GM21619 (cell line): ENCODE measurements at regions not wholly inside any gene's neighbourhood (a gene's known extent, or its start where the extent isn't known, plus 50 kb on each side); places are given as distances from the start of the nearest gene placed in this dataset.
"Not testable (repeated sequence)": the region's sequence is repeated elsewhere in the genome, so short reads cannot be mapped to it uniquely, and the experiment has no call there.

Experiments used
- ATAC-seq: cut with Tn5 transposase; IDR thresholded peaks from one replicate; pipeline ENCODE4 v1.9.1; 2021; ENCODE audit not compliant: unreplicated experiment

DNA sequence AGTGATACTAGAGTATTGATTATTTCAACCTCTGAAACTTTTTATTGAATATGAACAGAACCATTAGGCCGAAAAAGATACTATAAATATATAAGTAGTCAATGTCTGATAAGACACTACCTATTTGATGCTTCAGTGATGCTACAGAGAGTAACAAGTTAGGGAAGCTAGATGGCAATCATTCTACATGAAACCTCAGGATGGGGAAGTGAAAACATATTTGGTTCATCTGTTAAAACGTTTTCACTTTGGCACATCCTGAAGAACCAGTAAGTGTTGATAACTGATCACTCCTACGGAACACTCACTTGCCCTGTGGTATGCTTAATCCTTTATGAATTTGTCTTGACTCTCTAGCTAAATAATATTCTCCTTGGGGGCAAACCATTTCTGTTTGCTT, 1064.9 kb downstream of the NXPH1 start:
- no peak for ATAC-seq

DNA sequence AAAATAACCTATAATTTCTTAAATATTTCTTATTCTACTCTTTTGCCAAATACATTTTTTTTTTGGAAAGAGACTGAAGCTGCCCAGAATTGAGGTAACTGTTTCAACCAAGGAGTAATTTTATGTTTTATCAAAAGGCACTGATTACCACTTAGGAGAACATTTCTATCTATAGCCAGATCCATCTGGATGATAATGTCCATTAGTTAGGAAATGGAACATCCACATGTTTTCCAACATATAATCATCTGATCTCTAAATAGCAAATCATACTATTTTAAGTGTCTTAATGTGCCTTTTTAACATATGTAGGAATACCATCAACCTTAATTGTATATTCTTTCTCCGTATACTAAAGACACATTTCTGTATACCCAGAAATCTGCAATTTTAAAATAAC, 1068.9 kb downstream of the NXPH1 start:
- ATAC-seq = no peak

DNA sequence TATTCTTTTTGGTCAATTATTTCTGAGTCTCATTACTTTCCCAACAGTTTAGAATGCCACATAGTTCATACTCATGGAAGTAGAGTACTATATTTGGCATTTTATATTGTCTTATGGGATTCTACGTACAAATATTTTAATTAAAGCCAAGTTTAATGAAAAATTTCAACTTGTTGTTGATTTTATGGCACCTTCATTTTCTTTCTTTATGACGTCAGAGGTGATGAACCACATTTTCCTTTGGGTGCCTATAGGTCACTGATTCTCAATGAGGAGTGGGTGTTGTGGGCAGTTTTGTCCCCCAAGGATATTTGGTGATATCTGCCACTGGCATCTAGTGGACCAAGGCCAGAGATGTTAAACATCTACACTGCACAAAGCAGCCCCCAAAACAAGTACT, 1071.3 kb downstream of the NXPH1 start:
- ATAC-seq = no peak

DNA sequence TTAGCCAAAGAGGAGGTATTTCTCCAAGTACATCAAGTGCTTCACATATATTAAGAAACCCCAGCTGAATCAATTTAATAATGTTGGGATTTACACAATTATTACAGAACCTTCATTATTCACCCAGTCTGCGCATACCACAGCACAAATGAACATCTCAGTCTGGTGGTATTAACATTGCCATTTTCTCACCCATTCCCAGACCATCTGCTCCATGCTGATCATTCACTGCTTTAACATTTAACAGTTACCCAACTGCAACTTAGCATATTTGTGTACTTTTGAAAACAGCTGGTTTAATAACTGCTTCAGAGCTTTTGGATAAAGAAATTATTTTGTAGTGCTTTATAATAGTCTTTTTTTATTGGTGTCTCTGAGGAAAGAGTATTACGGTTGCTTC, 1072.1 kb downstream of the NXPH1 start:
- ATAC-seq = no peak

DNA sequence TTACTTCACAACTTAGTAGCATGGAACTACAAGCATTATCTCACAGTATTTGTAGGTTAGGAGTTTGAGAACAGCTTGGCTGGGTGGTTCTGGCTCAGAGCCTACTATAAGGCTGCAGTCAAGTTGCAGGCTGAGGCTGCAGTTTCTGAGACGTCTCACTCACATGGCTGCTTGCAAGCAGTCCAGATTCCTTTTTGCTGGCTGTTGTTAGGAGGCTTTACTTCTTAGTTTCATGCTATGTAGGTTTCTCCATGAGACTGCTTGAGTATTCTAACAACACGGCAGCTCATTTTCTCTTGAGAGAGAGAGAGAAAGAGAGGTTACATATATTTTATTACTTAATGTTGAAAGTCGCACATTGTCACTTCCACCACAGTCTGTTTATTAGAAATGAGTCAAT, 1073.9 kb downstream of the NXPH1 start:
- no peak for ATAC-seq

DNA sequence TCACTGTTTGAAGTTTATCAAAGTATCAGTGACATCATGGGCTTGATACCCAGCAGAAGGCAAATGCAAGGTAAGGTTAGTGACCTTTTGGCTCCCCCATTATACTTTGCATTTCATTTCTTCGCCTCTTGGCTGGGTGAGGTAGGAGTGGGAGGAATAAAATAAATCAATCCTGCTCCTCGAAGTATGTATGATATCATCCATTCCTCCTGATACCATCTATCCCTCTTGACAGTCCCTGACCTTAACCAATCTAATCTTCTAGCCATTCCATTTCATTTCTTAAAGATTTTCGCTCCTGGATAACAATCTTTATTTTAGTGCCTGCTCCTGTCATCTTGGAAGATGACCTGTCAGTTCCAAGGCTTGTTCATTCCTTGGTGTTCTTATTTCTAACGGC, 1083.3 kb downstream of the NXPH1 start:
- ATAC-seq = no peak

DNA sequence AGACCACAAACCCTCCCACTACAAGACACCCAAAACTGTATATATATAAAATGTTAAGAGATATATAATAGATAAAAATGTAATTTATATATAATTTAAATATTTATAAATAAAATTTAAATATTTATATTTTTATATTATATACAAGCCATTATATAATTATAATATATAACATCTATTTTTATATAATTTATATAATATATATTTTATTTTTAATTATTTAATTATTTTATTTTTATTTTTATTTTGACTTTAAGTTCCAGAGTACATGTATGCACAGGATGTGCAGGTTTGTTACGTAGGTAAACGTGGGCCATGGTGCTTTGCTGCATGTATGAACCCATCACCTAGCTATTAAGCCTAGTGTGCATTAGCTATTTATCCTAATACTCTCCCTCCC, 1090.2 kb downstream of the NXPH1 start:
- no peak for ATAC-seq

DNA sequence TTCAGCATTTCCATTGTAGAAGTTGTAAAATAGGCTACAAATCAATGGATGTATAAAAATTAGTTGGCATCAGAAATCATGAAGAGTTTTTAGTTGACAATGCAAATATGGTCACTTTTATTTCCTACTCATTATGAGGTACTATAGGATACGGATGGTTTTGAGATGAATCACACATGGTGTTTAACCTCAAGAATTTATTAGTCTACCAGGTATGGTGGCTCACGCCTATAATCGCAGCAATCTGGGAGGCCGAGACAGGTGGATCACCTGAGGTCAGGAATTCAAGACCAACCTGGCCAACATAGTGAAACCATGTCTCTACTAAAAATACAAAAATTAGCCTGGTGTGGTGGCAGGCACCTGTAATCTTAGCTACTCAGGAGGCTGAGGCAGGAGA, 1119.0 kb downstream of the NXPH1 start:
- ATAC-seq = not testable (repeated sequence)

DNA sequence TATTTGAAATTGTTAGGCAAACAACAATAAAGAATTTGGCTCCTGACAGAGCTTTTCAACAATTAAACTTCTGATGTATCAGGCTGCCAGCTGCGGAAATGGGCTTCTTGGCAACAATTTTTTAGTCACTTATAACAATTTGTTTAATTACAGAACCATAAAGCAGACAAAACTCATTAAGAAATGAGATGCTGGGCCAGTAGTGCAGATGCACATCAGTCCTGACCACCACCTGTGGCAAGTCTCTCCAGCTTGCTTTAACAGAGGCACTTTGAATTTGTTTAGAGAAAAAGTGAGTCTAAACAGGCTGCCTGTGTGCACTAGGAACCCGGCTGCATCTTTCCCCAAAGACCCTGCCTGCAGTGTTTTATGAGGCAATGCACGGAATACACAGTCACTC, 1124.4 kb downstream of the NXPH1 start:
- no peak for ATAC-seq

DNA sequence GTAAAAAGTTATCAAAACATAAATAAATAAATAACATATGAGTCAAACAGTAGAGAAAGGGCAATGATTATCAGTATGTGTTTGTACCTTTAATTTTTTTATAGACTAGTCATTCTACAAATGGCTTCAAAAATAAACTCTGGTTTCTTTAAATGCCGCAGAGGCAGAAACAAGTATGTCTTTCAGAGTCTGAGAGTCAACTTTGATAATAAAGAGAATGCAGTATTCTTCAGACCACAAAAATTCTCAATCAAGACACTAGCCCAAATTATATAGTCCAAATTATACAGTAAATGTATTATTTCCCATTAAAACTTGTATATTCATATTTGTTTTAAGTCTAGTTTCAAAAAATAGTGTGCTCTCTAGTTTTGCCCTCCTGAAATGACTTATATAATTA, 1142.3 kb downstream of the NXPH1 start:
- no peak for ATAC-seq

DNA sequence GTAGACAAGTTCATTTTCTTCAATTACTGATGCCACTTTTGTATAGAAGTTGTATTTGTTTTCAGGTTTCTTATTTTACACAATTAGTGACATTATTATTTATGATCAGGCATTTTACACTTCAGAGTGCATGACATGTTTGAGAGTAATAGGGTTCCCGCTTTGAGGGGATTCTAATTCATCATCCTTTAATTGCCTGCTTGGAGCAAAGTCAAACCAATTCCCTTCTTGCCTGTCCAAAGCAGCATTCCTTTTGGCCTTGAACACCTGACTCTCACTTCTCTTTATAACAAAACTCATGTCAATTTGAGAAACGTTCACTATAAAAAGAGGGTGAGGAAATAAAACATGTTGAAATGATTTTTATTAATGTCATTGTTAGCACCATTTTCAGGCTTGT, 1149.4 kb downstream of the NXPH1 start:
- ATAC-seq = no peak

DNA sequence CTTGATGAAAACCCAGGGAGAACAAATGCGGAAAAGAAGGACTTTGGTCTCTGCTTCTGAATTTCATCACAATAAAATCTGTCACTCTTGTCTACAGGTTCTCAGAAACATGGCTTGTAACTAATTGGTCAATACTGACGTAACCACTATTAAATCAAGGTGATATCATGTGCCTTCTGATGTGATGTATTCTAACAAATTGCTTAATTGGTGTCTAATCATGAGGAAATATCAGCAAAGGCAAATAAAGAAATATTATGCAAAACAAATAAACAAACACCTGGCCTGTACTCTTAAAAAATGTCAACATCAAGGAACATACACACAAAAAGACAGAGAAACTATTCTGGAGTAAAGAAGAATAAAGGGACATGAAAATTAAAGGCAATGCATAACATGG, 1165.0 kb downstream of the NXPH1 start:
- ATAC-seq = no peak

DNA sequence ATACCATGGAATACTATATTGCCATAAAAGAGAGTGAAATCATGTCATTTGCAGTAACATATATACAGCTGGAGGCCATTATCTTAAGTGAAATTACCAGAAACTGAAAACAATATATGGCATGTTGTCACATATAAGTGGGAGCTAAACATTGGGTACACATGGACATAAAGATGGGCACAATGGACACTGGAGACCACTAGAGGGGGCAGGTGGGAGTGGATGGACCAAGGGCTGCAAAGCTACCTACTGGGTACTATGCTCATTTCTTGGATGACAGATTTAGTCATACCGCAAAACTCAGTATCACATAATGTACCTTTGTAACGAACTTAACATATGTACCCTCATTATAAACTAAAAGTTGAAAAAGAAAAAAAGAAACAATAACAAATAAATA, 1167.6 kb downstream of the NXPH1 start:
- ATAC-seq = no peak

DNA sequence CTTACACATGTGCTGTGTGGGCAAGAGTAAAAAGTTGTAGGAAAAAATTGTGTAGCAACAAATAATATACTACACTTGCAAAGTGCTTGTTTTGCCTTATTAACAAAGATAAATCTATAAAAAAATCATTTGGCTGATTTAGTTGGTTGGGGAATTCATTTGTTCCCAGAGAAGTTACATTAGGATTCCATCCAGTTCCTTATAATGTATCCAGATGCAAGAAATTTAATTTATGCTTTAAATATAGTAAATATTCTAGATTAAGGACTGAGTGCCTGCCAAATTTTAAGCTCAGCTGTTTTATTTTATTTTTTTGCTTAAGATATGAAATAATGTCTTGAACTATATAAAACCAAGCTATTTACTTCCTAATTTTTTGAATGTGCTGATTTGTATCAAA, 1169.9 kb downstream of the NXPH1 start:
- ATAC-seq = no peak

DNA sequence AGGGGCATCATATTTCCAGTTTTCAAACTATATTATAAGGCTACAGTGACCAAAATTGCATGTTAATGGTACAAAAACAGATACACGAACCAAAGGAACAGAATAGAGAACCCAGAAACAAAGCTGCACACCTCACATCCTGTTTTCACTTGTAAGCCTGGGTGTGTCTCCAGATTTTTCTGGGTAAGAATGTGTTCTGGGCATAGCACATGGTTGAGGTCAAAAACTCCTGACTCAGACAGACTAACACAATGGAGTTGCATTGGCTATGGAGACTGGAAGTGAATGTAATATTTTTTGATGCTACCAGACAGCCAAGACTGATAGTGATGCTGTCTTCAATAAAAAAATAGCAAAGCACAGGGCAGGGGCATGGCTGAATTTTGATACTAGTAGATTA, 1175.2 kb downstream of the NXPH1 start:
- ATAC-seq = no peak

DNA sequence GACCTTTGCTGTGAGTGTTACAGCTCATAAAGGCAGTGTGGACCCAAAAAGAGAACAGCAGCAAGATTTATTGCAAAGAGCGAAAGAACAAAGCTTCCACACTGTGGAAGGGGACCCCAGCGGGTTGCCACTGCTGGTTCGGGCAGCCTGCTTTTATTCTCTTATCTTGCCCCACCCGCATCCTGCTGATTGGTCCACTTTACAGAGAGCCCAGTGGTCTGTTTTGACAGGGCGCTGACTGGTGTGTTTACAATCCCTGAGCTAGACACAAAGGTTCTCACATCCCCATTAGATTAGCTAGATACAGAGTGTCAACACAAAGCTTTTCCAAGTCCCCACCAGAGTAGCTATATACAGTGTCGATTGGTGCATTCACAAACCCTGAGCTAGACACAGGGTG, 1187.5 kb downstream of the NXPH1 start:
- not testable (repeated sequence) for ATAC-seq

DNA sequence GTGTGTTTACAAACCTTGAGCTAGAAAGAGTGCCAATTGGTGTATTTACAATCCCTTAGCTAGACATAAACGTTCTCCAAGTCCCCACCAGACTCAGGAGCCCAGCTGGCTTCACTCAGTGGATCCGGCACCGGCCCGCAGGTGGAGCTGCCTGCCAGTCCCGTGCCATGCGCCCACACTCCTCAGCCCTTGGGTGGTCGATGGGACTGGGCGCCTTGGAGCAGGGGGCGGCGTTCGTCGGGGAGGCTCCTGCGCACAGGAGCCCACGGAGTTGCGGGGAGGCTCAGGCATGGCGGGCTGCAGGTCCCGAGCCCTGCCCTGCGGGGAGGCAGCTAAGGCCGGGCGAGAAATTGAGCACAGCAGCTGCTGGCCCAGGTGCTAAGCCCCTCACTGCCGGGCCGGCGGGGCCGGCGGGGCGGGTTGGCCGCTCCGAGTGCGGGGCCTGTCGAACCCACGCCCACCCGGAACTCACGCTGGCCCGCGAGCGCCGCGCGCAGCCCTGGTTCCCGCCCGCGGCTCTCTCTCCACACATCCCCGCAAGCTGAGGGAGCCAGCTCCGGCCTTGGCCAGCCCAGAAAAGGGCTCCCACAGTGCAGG, 1188.0 kb downstream of the NXPH1 start:
- ATAC-seq = not testable (repeated sequence)

DNA sequence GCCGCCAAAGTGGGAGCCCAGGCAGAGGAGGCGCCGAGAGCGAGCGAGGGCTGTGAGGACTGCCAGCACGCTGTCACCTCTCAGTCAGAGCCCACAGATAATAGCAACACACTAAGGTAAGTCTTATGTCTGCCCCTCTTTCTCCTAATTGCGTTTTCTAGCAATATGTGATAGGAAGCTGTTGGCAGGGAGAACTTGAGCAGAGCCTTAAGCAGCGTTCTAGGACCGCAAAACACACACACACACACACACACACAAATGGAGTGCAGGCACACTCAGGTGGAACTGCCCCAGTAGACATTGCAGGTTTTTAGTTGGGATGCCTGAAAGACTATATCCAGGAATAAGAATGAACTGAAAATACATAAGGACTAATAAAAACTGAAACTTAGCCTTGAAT, 1188.5 kb downstream of the NXPH1 start:
- ATAC-seq = no peak

DNA sequence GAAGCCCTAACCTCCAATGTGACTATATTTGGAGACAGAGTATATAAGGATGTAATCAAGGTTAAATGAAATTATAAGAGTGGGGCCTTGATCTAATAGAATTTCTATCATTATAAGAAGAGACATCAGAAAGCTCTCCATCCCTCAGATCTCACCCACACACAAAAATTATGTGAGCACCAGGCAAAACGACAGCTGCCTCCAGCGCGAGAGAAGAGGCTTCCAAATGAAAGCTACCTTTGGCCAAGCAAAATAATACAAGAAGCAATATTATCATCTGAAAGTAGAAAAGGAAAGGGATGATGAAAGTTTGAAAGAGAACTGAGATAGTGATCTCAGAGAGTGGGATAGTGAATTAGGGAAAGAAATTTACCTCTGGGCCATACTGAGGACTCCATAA, 1192.5 kb downstream of the NXPH1 start:
- ATAC-seq = no peak

DNA sequence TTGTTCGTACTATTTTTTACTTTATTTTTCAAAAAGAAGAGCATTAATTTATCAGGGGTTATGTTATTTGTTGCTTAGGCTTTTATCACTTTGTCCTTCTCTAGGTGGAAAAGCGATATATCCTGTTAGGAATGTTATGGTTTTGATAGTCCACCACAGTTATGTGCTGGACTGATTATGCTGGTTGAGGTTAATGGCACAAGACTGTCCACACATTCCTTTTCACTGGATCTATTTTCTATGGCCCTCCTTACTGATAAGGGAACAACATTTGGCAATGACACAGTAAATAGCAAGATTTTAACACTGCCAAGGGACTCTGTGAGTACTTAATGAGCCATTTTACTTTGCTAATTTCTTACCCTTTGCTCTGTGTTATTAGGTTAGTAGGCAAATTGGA, 1212.3 kb downstream of the NXPH1 start:
- no peak for ATAC-seq

DNA sequence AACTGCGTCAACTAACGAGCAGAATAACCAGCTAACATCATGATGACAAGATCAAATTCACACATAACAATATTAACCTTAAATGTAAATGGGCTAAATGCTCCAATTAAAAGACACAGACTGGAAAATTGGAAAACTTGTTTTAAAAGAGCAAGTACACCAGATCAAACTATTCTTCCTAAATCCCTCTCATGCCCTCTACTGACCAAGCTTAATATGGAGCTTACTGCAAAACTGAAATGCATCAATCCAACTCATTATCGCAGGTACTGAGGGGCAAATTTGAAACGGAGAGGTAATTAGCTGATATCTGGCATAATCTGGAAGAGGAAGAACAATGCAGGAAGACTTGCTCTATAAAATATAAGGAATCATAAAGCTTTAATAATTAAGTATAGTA, 1223.8 kb downstream of the NXPH1 start:
- ATAC-seq = no peak

DNA sequence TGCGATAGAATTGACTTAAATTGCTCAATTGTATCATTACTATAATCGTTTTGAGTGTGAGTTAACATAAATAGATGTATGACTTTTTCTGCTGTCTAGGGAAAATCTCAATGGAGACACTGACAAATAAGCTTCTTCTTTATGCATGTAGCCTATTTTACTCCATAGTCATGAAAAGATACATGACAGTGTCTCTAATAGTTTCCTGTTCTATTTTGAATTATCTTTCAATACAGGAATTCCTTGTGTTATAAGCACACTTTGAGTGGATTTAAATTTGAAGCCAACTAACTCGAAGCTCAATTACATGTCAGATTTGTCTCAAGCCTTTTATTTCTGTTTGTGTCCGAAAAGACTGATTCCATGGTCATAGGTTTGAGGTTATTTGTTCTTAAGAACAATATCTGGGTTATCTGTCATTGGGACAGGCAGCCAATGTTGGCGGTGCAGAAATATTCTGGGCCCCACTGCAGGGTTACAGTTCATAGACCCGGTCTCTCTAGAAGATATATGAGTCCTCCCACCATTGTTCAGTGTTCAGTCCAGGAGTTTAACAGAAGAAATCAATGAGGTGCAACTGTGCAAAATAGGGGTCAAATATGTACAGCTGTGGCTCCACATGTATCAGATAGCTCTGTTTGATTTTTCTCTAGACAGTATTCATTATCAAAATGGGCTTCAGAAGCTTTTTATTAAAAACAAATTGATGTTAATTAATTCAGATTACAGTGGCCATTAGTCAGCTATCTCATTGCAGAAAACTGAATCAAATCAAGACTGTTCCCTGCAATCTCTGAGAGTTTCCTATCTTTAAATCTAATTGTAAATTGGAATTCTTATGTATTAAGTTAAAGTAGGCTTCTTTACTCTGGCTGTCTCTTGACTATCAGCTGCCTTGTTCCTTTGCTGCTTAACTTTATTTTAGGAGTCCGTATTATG, 1238.8 kb downstream of the NXPH1 start:
- no peak for ATAC-seq

DNA sequence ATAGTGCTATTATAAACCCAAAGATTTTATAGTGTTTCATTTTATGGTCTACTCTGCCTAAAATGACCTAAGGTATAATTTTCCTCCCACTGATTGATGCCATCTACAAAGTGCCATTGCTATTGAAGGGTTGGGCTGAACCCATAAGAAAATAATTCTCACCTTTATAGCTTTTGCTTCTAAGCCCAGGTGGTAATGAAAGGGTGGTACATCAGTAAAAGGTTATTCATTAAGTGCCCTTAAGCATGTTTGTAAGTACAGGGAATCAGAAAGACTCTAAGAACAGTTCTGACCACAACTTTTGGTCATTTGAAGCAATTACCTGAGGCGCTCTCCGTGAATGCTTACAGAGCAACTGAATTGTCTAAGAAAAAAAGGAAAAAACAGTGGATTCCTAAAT, 1247.3 kb downstream of the NXPH1 start:
- ATAC-seq = no peak
